ENCODE measurements at regions not wholly inside any gene's neighbourhood (a gene's known extent, or its start where the extent isn't known, plus 50 kb on each side); places are given as distances from the start of the nearest gene placed in this dataset.

GRCh38 chr21:36209626-36210171 lies 53.1 kb downstream of the DOP1B start:
- ChIA-PET CTCF (interaction anchor here (0.5 to 1.0 kb wide), 6 partner anchors 15 to 829 kb away, joined by 3 to 11 read pairs (median 3); no protein-coding TSS in a partner anchor), POLR2A (interaction anchor here (0.7 kb wide), 1 partner anchor 68 kb away, joined by 4 read pairs; no protein-coding TSS in a partner anchor)
- intact Hi-C loops (cut with micrococcal nuclease; ENCODE audit: unreplicated experiment) (loop anchor here (1.0 kb wide), 1 partner anchor 68 kb away; no protein-coding TSS in a partner anchor), in situ Hi-C loops (cut with HindIII; ENCODE audit: low pct_unique_long_range_greater_than_20kb, low sequenced_read_pairs) (no loop called here)
- peak overlapping the region; percentile 78 for H3K27ac ChIP-seq (ENCODE audit: low read length)
- no peaks in the 10 kb centered on the region for H3K36me3 ChIP-seq (ENCODE audit: control insufficient read depth, insufficient read depth, low read length)
- peak; percentile 58 for DNase-seq (ENCODE audit: low read depth, low spot score)
- peaks cover 19% of the 10 kb centered on the region for H3K4me1 ChIP-seq (ENCODE audit: control insufficient read depth, insufficient read depth, low read length)
- TF ChIP-seq POLR2AphosphoS5 (IDR thresholded peaks at IDR 0.05; ENCODE audit: low read depth, low read length), result no peak
- peak; percentile 76 for TF ChIP-seq CTCF (IDR thresholded peaks at IDR 0.05)
- no peak for TF ChIP-seq SIN3A (IDR thresholded peaks at IDR 0.05; ENCODE audit: borderline replicate concordance, insufficient read depth, low read depth, low read length)
- TF ChIP-seq TCF7L2 (IDR thresholded peaks at IDR 0.05; ENCODE audit: low read depth, low read length), result no peak
- no peak for TF ChIP-seq REST (IDR thresholded peaks at IDR 0.05; ENCODE audit: insufficient read depth in 1 of 2, low read depth in 2 of 2, low read length in 1 of 2)
- peak; percentile 76 for ATAC-seq
- no TSS peak for BruUV-seq (replicated peaks)
- peak overlapping the region in 1 of 2 experiments; percentile 24; a peak in 2 of 4 replicates for H3K4me3 ChIP-seq (ENCODE audit: low read depth in 2 of 2, low read length in 2 of 2)
- H3K9me3 ChIP-seq (ENCODE audit: control insufficient read depth, insufficient read depth, low read depth, low read length), result no peaks in the 10 kb centered on the region
- no peaks in the 10 kb centered on the region for H3K27me3 ChIP-seq (ENCODE audit: control insufficient read depth, insufficient read depth, low read length)

GRCh38 chr21:36210779-36211659 lies 54.4 kb downstream of the DOP1B start:
- ChIA-PET POLR2A (interaction anchor here (0.6 kb wide), 1 partner anchor 191 kb away, joined by 8 read pairs; no protein-coding TSS in a partner anchor), CTCF (interaction anchor here (0.5 kb wide), 1 partner anchor 131 kb away, joined by 6 read pairs; no protein-coding TSS in a partner anchor)
- intact Hi-C loops (cut with micrococcal nuclease; ENCODE audit: unreplicated experiment) (no loop called here), in situ Hi-C loops (cut with HindIII; ENCODE audit: low pct_unique_long_range_greater_than_20kb, low sequenced_read_pairs) (no loop called here)
- Histone ChIP-seq H3K4me3 (ENCODE audit: low read depth in 2 of 2, low read length in 2 of 2) (no peak overlapping the region), H3K4me1 (ENCODE audit: control insufficient read depth, insufficient read depth, low read length) (peaks cover 19% of the 10 kb centered on the region), H3K27me3 (ENCODE audit: control insufficient read depth, insufficient read depth, low read length) (no peaks in the 10 kb centered on the region), H3K36me3 (ENCODE audit: control insufficient read depth, insufficient read depth, low read length) (no peaks in the 10 kb centered on the region; the same call in 1 of the 2 replicates), H3K27ac (ENCODE audit: low read length) (peak overlapping the region; percentile 78), H3K9me3 (ENCODE audit: control insufficient read depth, insufficient read depth, low read depth, low read length) (no peaks in the 10 kb centered on the region)
- DNase-seq (ENCODE audit: low read depth, low spot score), result no peak
- no peak for TF ChIP-seq REST (IDR thresholded peaks at IDR 0.05; ENCODE audit: insufficient read depth in 1 of 2, low read depth in 2 of 2, low read length in 1 of 2)
- no peak for TF ChIP-seq TCF7L2 (IDR thresholded peaks at IDR 0.05; ENCODE audit: low read depth, low read length)
- no peak for TF ChIP-seq SIN3A (IDR thresholded peaks at IDR 0.05; ENCODE audit: borderline replicate concordance, insufficient read depth, low read depth, low read length)
- TF ChIP-seq POLR2AphosphoS5 (IDR thresholded peaks at IDR 0.05; ENCODE audit: low read depth, low read length), result no peak
- TF ChIP-seq CTCF (IDR thresholded peaks at IDR 0.05), result no peak
- ATAC-seq, result 0 out of 2 replicates have a peak, but pooled peaks have one; percentile 8
- TSS peak; percentile 39 for BruUV-seq (replicated peaks)
